Calu3 (cell line): ENCODE measurements at regions not wholly inside any gene's neighbourhood (a gene's known extent, or its start where the extent isn't known, plus 50 kb on each side); places are given as distances from the start of the nearest gene placed in this dataset.

Source experiments
- BruUV-seq: library from RNA; stranded (reverse); fragments of 400-500 nt; replicated peaks from 2 replicates; lab custom pipeline; 2021; lab: Mats Ljungman, UMichigan
- CTCF ChIA-PET: fragments of 300-600 bp; sonication (Branson Sonifier 250); formaldehyde crosslinking; loops from one replicate; lab custom pipeline; 2022; ENCODE audit warnings: antibody characterized with exemption; lab: Charles Lee
- DNase-seq: peaks from one replicate; pipeline ENCODE4 v3.0.0; 2022
- H3K27ac Mint-ChIP-seq: one replicate; pipeline ENCODE4 v1.8.0; 2022; ENCODE audit warnings: mixed read lengths; ENCODE audit not compliant: unreplicated experiment
- H3K27me3 Mint-ChIP-seq: one replicate; pipeline ENCODE4 v1.8.0; 2022; ENCODE audit warnings: mixed read lengths; ENCODE audit not compliant: unreplicated experiment
- H3K36me3 Mint-ChIP-seq: one replicate; pipeline ENCODE4 v1.8.0; 2022; ENCODE audit warnings: mild to moderate bottlenecking, moderate library complexity, mixed read lengths; ENCODE audit not compliant: insufficient read depth, unreplicated experiment
- H3K4me1 Mint-ChIP-seq: one replicate; pipeline ENCODE4 v1.8.0; 2022; ENCODE audit warnings: mild to moderate bottlenecking, low read depth, mixed read lengths; ENCODE audit not compliant: unreplicated experiment
- H3K4me3 Mint-ChIP-seq: one replicate; pipeline ENCODE4 v1.8.0; 2022; ENCODE audit warnings: mild to moderate bottlenecking, low read depth, moderate library complexity, mixed read lengths; ENCODE audit not compliant: unreplicated experiment
- H3K9me3 Mint-ChIP-seq: one replicate; pipeline ENCODE4 v1.8.0; 2022; ENCODE audit warnings: low read depth, mixed read lengths; ENCODE audit not compliant: unreplicated experiment
- CTCF ChIP-seq: fragments of 200-600 bp; IDR thresholded peaks from one replicate; pipeline ENCODE4 v1.8.0; 2022; ENCODE audit warnings: antibody characterized with exemption; ENCODE audit not compliant: unreplicated experiment
- intact Hi-C: fragments of 100-400 bp; cut with micrococcal nuclease; formaldehyde crosslinking; loops from one replicate; pipeline ENCODE4 v1.10.0; 2022; ENCODE audit not compliant: unreplicated experiment

- no peak overlapping the region for H3K27ac Mint-ChIP-seq
- no peak for DNase-seq
- H3K4me3 Mint-ChIP-seq, result no peak overlapping the region
- CTCF ChIA-PET, result interaction anchor here (0.7 kb wide), 1 partner anchor 29 kb away, joined by 3 read pairs; no protein-coding TSS in a partner anchor
- no peak for TF ChIP-seq CTCF
- H3K27me3 Mint-ChIP-seq, result no peaks in the 10 kb centered on the region
- no peaks in the 10 kb centered on the region for H3K9me3 Mint-ChIP-seq
- no TSS peak for BruUV-seq
- no peaks in the 10 kb centered on the region for H3K4me1 Mint-ChIP-seq
- no peaks in the 10 kb centered on the region for H3K36me3 Mint-ChIP-seq
- intact Hi-C loops, result no loop called here
Measured at GRCh38 chr3:25895031-25895430, 105.1 kb downstream of the OXSM start.

- BruUV-seq, result no TSS peak
- CTCF ChIA-PET, result interaction anchor here (0.7 kb wide), 1 partner anchor 29 kb away, joined by 3 read pairs; no protein-coding TSS in a partner anchor
- Mint-ChIP-seq H3K27me3 (no peaks in the 10 kb centered on the region), H3K9me3 (no peaks in the 10 kb centered on the region), H3K4me1 (no peaks in the 10 kb centered on the region), H3K36me3 (no peaks in the 10 kb centered on the region), H3K4me3 (no peak overlapping the region), H3K27ac (no peak overlapping the region)
- TF ChIP-seq CTCF, result no peak
- intact Hi-C loops, result no loop called here
- no peak for DNase-seq
Measured at GRCh38 chr3:25895443-25895842, 105.6 kb downstream of the OXSM start.

GRCh38 chr3:25897019-25897418 is 107.1 kb downstream of the OXSM start:
- DNase-seq, result peak; percentile 30
- Mint-ChIP-seq H3K4me1 (no peaks in the 10 kb centered on the region), H3K9me3 (no peaks in the 10 kb centered on the region), H3K36me3 (no peaks in the 10 kb centered on the region), H3K4me3 (no peak overlapping the region), H3K27ac (no peak overlapping the region), H3K27me3 (no peaks in the 10 kb centered on the region)
- intact Hi-C loops, result no loop called here
- no peak for TF ChIP-seq CTCF
- CTCF ChIA-PET, result no interaction called here
- no TSS peak for BruUV-seq

- H3K27ac Mint-ChIP-seq, result no peak overlapping the region
- H3K4me3 Mint-ChIP-seq, result no peak overlapping the region
- no peaks in the 10 kb centered on the region for H3K36me3 Mint-ChIP-seq
- intact Hi-C loops, result no loop called here
- CTCF ChIA-PET, result interaction anchor here (0.9 kb wide), 1 partner anchor 44 kb away, joined by 3 read pairs; no protein-coding TSS in a partner anchor
- BruUV-seq, result no TSS peak
- H3K4me1 Mint-ChIP-seq, result no peaks in the 10 kb centered on the region
- no peak for TF ChIP-seq CTCF
- H3K27me3 Mint-ChIP-seq, result no peaks in the 10 kb centered on the region
- no peak for DNase-seq
- no peaks in the 10 kb centered on the region for H3K9me3 Mint-ChIP-seq
Measured at GRCh38 chr3:25899352-25900101, 109.6 kb downstream of the OXSM start.
